ENCODE measurements at regions not wholly inside any gene's neighbourhood (a gene's known extent, or its start where the extent isn't known, plus 50 kb on each side); places are given as distances from the start of the nearest gene placed in this dataset.

GRCh38 chr15:36230776-36231175 is 348.6 kb upstream of the CDIN1 start:
- no peaks in the 10 kb centered on the region for H3K27me3 ChIP-seq
- intact Hi-C loops (cut with DNase I): no loop called here
- DNase-seq: no peak
- FAIRE-seq: no peak
- no peak overlapping the region for H3K27ac ChIP-seq
- H3K9me3 ChIP-seq: peaks cover 0 to 1% (median 0%) of the 10 kb centered on the region in 4 donors
- TF ChIP-seq CTCF (IDR thresholded peaks at IDR 0.05): no peak
- no peaks in the 10 kb centered on the region for H3K4me1 ChIP-seq
- no peaks in the 10 kb centered on the region for H3K36me3 ChIP-seq
- WGBS, 2 donors: 60 to 66% methylated on average over 2 of the region's 2 CpGs
- no peak overlapping the region for H3K4me3 ChIP-seq
- no peak for ATAC-seq

GRCh38 chr15:36232491-36232890 is 346.9 kb upstream of the CDIN1 start:
- no peak for ATAC-seq
- H3K9me3 ChIP-seq: no peaks in the 10 kb centered on the region
- H3K4me1 ChIP-seq: no peaks in the 10 kb centered on the region
- 46 to 56% methylated on average over 1 of the region's 1 CpG for WGBS, 2 donors
- no peak for TF ChIP-seq CTCF (IDR thresholded peaks at IDR 0.05)
- no peak overlapping the region for H3K27ac ChIP-seq
- H3K36me3 ChIP-seq: no peaks in the 10 kb centered on the region
- no peak for DNase-seq
- FAIRE-seq: no peak
- intact Hi-C loops (cut with DNase I): no loop called here
- H3K27me3 ChIP-seq: no peaks in the 10 kb centered on the region
- no peak overlapping the region for H3K4me3 ChIP-seq

- Histone ChIP-seq H3K9me3 (no peaks in the 10 kb centered on the region), H3K27me3 (no peaks in the 10 kb centered on the region), H3K4me3 (no peak overlapping the region), H3K4me1 (no peaks in the 10 kb centered on the region), H3K27ac (no peak overlapping the region), H3K36me3 (no peaks in the 10 kb centered on the region)
- no peak for TF ChIP-seq CTCF (IDR thresholded peaks at IDR 0.05)
- ATAC-seq (no peak), DNase-seq (no peak), FAIRE-seq (no peak)
- intact Hi-C loops (cut with DNase I): no loop called here
Measured at GRCh38 chr15:36234743-36235142, 344.7 kb upstream of the CDIN1 start.

GRCh38 chr15:36235173-36235572 is 344.3 kb upstream of the CDIN1 start:
- intact Hi-C loops (cut with DNase I): no loop called here
- Histone ChIP-seq H3K9me3 (no peaks in the 10 kb centered on the region), H3K27ac (no peak overlapping the region), H3K36me3 (no peaks in the 10 kb centered on the region), H3K4me1 (no peaks in the 10 kb centered on the region), H3K4me3 (no peak overlapping the region), H3K27me3 (no peaks in the 10 kb centered on the region)
- FAIRE-seq (no peak), DNase-seq (no peak), ATAC-seq (no peak)
- TF ChIP-seq CTCF (IDR thresholded peaks at IDR 0.05): no peak

GRCh38 chr15:36239509-36239908 is 339.9 kb upstream of the CDIN1 start:
- Histone ChIP-seq H3K4me3 (no peak overlapping the region), H3K9me3 (no peaks in the 10 kb centered on the region), H3K36me3 (no peaks in the 10 kb centered on the region), H3K4me1 (no peaks in the 10 kb centered on the region), H3K27ac (no peak overlapping the region), H3K27me3 (no peaks in the 10 kb centered on the region)
- no peak for DNase-seq
- FAIRE-seq: no peak
- intact Hi-C loops (cut with DNase I): no loop called here
- WGBS, 2 donors: 76 to 92% methylated on average over 1 of the region's 1 CpG
- no peak for TF ChIP-seq CTCF (IDR thresholded peaks at IDR 0.05)
- no peak for ATAC-seq

Data from pancreas (tissue), 10 donors.